ENCODE measurements at regions not wholly inside any gene's neighbourhood (a gene's known extent, or its start where the extent isn't known, plus 50 kb on each side); places are given as distances from the start of the nearest gene placed in this dataset.

DNA sequence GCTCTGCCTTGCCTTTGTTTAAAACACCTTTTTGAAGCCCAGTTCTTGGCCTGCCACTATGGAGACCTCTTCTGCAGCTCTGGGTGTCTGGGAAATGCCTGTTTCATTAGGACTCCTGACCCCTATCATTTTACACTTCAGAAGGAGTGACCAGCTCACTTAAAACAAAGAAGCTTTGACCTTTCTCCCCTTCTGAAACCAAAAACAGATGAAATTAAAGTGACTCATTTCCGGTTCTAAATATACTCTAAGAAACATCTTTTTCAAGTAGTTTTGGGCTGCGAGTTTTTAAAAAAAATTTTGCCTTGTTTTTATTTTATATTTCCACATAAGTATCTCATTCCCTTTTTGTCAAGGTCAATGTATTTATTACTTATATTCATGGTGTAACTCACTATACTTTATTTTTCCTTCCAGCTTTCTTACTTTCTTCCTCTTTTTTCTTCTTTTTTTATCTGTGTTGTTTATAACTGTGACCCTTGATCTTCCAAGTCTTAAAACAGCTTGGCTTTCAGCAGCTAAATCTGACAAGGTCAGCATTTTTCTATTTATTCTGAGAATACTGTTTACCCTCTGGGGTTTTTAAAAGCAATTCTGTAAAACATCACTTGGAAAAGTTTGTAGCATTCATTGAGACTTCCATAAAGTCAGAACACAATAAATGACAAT lies 672.9 kb downstream of the NR2F1-AS1 start:
- CTCF ChIA-PET = interaction anchor here (2.1 kb wide), 1 partner anchor 8 kb away, joined by 4 read pairs; no protein-coding TSS in a partner anchor
- no peaks in the 10 kb centered on the region for H3K36me3 Mint-ChIP-seq (ENCODE audit: low read depth)
- H3K4me1 Mint-ChIP-seq (ENCODE audit: low read depth) = no peaks in the 10 kb centered on the region
- no peak for ATAC-seq
- no peaks in the 10 kb centered on the region for H3K9me3 Mint-ChIP-seq
- no peaks in the 10 kb centered on the region for H3K27me3 Mint-ChIP-seq
- POLR2A ChIA-PET = no interaction called here
- intact Hi-C loops (cut with micrococcal nuclease) = no loop called here
- no peak for TF ChIP-seq CTCF (IDR thresholded peaks at IDR 0.05)
- H3K4me3 Mint-ChIP-seq = no peak overlapping the region
- DNase-seq = no peak
- no peak overlapping the region for H3K27ac Mint-ChIP-seq

DNA sequence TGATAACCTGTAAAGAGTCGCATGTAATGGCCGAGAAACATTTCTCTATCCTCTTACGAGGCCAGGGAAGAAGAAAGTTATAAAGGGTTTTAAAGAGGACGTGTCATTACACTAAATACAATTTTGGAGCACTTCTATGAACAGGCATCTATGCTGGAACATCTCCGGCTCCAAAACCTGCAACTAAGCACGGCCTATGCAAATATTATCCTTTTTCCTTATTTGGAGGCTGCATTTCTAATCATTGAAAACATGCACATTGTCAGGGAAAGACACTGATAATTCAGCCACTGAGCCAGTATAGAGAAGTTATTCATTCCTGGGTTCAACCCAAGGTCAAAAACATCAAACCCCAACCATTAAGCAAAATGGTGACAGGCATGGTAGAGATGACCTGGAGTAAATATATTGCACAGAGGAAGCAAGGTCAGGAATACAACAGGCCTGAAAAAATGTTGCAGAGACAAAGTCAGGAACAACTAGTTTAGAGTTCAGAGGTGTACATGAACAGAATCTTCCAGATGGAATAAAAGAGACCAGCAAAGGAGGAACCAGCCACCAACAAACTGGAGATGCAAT lies 674.1 kb downstream of the NR2F1-AS1 start:
- intact Hi-C loops (cut with micrococcal nuclease) = no loop called here
- no peak for ATAC-seq
- no peaks in the 10 kb centered on the region for H3K36me3 Mint-ChIP-seq (ENCODE audit: low read depth)
- no peak overlapping the region for H3K4me3 Mint-ChIP-seq
- H3K27me3 Mint-ChIP-seq = no peaks in the 10 kb centered on the region
- no peaks in the 10 kb centered on the region for H3K9me3 Mint-ChIP-seq
- ChIA-PET CTCF (no interaction called here), POLR2A (no interaction called here)
- no peak overlapping the region for H3K27ac Mint-ChIP-seq
- no peak for TF ChIP-seq CTCF (IDR thresholded peaks at IDR 0.05)
- DNase-seq = no peak
- no peaks in the 10 kb centered on the region for H3K4me1 Mint-ChIP-seq (ENCODE audit: low read depth)

GRCh38 chr5:92904021-92904420 lies 677.0 kb downstream of the NR2F1-AS1 start:
- POLR2A ChIA-PET = no interaction called here

DNA sequence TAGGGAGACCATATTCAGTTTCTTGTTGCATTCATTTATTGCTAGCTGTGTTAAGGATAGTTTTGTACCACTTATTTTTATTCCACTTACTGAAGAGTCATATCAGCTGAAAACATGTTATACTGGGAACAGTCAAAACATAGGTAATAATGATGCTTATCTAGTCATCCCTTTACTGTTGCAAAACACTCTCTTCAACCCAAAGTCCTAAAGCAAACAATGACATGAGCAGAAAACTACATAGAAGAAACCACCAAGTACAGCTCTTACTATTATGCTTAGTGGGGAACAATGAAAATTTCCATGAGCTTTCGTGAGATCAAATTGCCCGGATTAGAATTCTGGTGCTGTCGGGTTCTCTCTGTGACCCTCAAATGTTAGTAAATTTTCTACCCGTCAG lies 681.4 kb downstream of the NR2F1-AS1 start:
- no peak for DNase-seq
- TF ChIP-seq CTCF (IDR thresholded peaks at IDR 0.05) = no peak
- Mint-ChIP-seq H3K4me3 (no peak overlapping the region), H3K36me3 (ENCODE audit: low read depth) (no peaks in the 10 kb centered on the region), H3K27ac (no peak overlapping the region), H3K4me1 (ENCODE audit: low read depth) (no peaks in the 10 kb centered on the region), H3K9me3 (no peaks in the 10 kb centered on the region), H3K27me3 (no peaks in the 10 kb centered on the region)
- ChIA-PET CTCF (interaction anchor here (0.8 kb wide), 1 partner anchor 9 kb away, joined by 4 read pairs; no protein-coding TSS in a partner anchor), POLR2A (no interaction called here)
- intact Hi-C loops (cut with micrococcal nuclease) = no loop called here
- no peak for ATAC-seq

More at GRCh38 chr5:92904021-92904420, 677.0 kb downstream of the NR2F1-AS1 start:
- H3K27me3 Mint-ChIP-seq = no peaks in the 10 kb centered on the region
- H3K36me3 Mint-ChIP-seq (ENCODE audit: low read depth) = no peaks in the 10 kb centered on the region
- no peak for TF ChIP-seq CTCF (IDR thresholded peaks at IDR 0.05)
- DNase-seq (no peak), ATAC-seq (no peak)
- CTCF ChIA-PET = no interaction called here
- H3K4me3 Mint-ChIP-seq = no peak overlapping the region
- no peaks in the 10 kb centered on the region for H3K4me1 Mint-ChIP-seq (ENCODE audit: low read depth)
- no peak overlapping the region for H3K27ac Mint-ChIP-seq
- intact Hi-C loops (cut with micrococcal nuclease) = no loop called here
- H3K9me3 Mint-ChIP-seq = no peaks in the 10 kb centered on the region

- ATAC-seq = no peak
- no peak for TF ChIP-seq CTCF (IDR thresholded peaks at IDR 0.05)
- no peaks in the 10 kb centered on the region for H3K4me1 Mint-ChIP-seq (ENCODE audit: low read depth)
- no peak for DNase-seq
- intact Hi-C loops (cut with micrococcal nuclease) = no loop called here
- H3K4me3 Mint-ChIP-seq = no peak overlapping the region
- H3K27me3 Mint-ChIP-seq = no peaks in the 10 kb centered on the region
- no peaks in the 10 kb centered on the region for H3K9me3 Mint-ChIP-seq
- no peak overlapping the region for H3K27ac Mint-ChIP-seq
- POLR2A ChIA-PET = no interaction called here
- no peaks in the 10 kb centered on the region for H3K36me3 Mint-ChIP-seq (ENCODE audit: low read depth)
- CTCF ChIA-PET = no interaction called here
Observed at GRCh38 chr5:92896722-92897121, 684.3 kb downstream of the NR2F1-AS1 start.

Measured in activated CD8-positive, alpha-beta T cell treated with anti-CD3 and anti-CD28 coated beads for 36 hours (primary cell).